ENCODE measurements at regions not wholly inside any gene's neighbourhood (a gene's known extent, or its start where the extent isn't known, plus 50 kb on each side); places are given as distances from the start of the nearest gene placed in this dataset.

GRCh38 chr17:63381101-63381729 lies 64.9 kb downstream of the CYB561 start (continued):
- no peak for TF ChIP-seq ZNF655 (CRISPR knock-in tag; IDR thresholded peaks at IDR 0.05)
- no peak for TF ChIP-seq CGGBP1 (CRISPR knock-in tag; IDR thresholded peaks at IDR 0.05)
- TF ChIP-seq NFXL1 (CRISPR knock-in tag; IDR thresholded peaks at IDR 0.05), result no peak
- TF ChIP-seq CCAR2 (IDR thresholded peaks at IDR 0.05; ENCODE audit: low read depth, low read length), result no peak
- no peak for TF ChIP-seq ZNF740 (CRISPR knock-in tag; IDR thresholded peaks at IDR 0.05)
- no peak for TF ChIP-seq ZNF740 (tag; IDR thresholded peaks at IDR 0.05)
- TF ChIP-seq ZNF263 (CRISPR knock-in tag; IDR thresholded peaks at IDR 0.05; ENCODE audit: borderline replicate concordance), result no peak
- no peak for TF ChIP-seq ZNF407 (IDR thresholded peaks at IDR 0.05; ENCODE audit: low read depth)
- no peak for TF ChIP-seq PHB (CRISPR knock-in tag; IDR thresholded peaks at IDR 0.05)
- TF ChIP-seq ATF6 (CRISPR knock-in tag; IDR thresholded peaks at IDR 0.05), result no peak
- no peak for TF ChIP-seq ZNF785 (CRISPR knock-in tag; IDR thresholded peaks at IDR 0.05)
- TF ChIP-seq RBM25 (IDR thresholded peaks at IDR 0.05; ENCODE audit: low read depth, low read length, severe bottlenecking), result no peak
- TF ChIP-seq HMG20B (CRISPR knock-in tag; IDR thresholded peaks at IDR 0.05), result no peak
- TF ChIP-seq NCOA1 (IDR thresholded peaks at IDR 0.05; ENCODE audit: low read depth), result no peak
- no peak for TF ChIP-seq SMARCB1 (IDR thresholded peaks at IDR 0.05; ENCODE audit: insufficient read length, low read depth)
- no peak; the same call in 1 of the 2 replicates for TF ChIP-seq ZNF239 (CRISPR knock-in tag; IDR thresholded peaks at IDR 0.05)
- no peak for TF ChIP-seq TCFL5 (CRISPR knock-in tag; conservative IDR thresholded peaks at IDR 0.05)
